Ovary (tissue), 3 donors: ENCODE measurements at regions not wholly inside any gene's neighbourhood (a gene's known extent, or its start where the extent isn't known, plus 50 kb on each side); places are given as distances from the start of the nearest gene placed in this dataset.

Experiments used
- POLR2A ChIP-seq: fragments of 450-650 bp; IDR thresholded peaks from one replicate; pipeline ENCODE4 v1.6.1; 2017; ENCODE audit warnings: antibody characterized with exemption, mild to moderate bottlenecking, moderate library complexity
- TF ChIP-seq, protein P1 (sequence below), 3 donors: fragments of 450-650 bp in 2 of 3; fragments of 200-600 bp in 1 of 3; IDR thresholded peaks; one replicate each; pipeline versions ENCODE4 v1.5.1 to v1.8.0; 2016 to 2022; ENCODE audit warnings: antibody characterized with exemption in 3 of 3, mild to moderate bottlenecking in 1 of 3
- donor health status: DM: no; HTN: no; CAD: no.

DNA sequence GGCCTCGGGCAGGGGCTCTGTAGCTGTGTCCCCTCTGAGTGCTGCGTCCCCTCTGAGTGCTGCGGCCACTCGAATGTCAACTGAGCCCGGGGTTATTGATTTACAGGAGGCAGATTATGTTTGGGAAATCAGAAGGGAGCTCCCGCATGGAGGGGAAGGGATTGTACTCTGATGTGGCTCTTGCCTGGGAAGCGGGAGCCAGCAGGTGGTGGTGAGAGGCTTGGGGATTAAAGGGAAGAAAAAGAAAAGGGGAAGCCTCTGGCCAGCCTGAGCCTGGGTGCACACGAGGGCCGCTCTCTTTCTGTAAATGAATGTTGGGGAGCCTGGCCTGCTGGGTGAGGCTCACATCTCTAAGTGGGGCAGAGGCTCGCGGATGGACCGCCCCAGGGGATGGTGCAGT, 143.7 kb downstream of the AACS start:
- TF ChIP-seq POLR2A, result no peak
- TF ChIP-seq, protein P1, sequence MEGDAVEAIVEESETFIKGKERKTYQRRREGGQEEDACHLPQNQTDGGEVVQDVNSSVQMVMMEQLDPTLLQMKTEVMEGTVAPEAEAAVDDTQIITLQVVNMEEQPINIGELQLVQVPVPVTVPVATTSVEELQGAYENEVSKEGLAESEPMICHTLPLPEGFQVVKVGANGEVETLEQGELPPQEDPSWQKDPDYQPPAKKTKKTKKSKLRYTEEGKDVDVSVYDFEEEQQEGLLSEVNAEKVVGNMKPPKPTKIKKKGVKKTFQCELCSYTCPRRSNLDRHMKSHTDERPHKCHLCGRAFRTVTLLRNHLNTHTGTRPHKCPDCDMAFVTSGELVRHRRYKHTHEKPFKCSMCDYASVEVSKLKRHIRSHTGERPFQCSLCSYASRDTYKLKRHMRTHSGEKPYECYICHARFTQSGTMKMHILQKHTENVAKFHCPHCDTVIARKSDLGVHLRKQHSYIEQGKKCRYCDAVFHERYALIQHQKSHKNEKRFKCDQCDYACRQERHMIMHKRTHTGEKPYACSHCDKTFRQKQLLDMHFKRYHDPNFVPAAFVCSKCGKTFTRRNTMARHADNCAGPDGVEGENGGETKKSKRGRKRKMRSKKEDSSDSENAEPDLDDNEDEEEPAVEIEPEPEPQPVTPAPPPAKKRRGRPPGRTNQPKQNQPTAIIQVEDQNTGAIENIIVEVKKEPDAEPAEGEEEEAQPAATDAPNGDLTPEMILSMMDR (IDR thresholded peaks at IDR 0.05), result no peak
